PC-9 (cell line): ENCODE measurements at regions not wholly inside any gene's neighbourhood (a gene's known extent, or its start where the extent isn't known, plus 50 kb on each side); places are given as distances from the start of the nearest gene placed in this dataset.
"Not testable (repeated sequence)": the region's sequence is repeated elsewhere in the genome, so short reads cannot be mapped to it uniquely, and the experiment has no call there.

Experiments used
- BruUV-seq: library from RNA; stranded (reverse); fragments of 400-500 nt; replicated peaks from 2 replicates; lab custom pipeline; 2021; lab: Mats Ljungman, UMichigan
- CTCF ChIA-PET: fragments of 300-600 bp; sonication (Branson Sonifier 250); formaldehyde crosslinking; loops from one replicate; lab custom pipeline; 2022; ENCODE audit warnings: antibody characterized with exemption; lab: Charles Lee
- POLR2A ChIA-PET: fragments of 300-600 bp; sonication (Branson Sonifier 250); formaldehyde crosslinking; loops from one replicate; lab custom pipeline; 2022; ENCODE audit warnings: antibody characterized with exemption; ENCODE audit not compliant: unreplicated experiment; lab: Charles Lee
- DNase-seq, 2 experiments: peaks; one replicate each; pipeline versions ENCODE4 v3.0.0 to v3.0.0-alpha.2; 2015 to 2022; ENCODE audit warnings: mixed read lengths in 1 of 2
- H2AFZ ChIP-seq: fragments of 200-600 bp; sonication (generic); 2 replicates; pipeline ENCODE4 v1.8.1; 2017; ENCODE audit warnings: antibody characterized with exemption
- H3F3A ChIP-seq: fragments of 200-600 bp; sonication (generic); 2 replicates; pipeline ENCODE4 v1.8.1; 2017; ENCODE audit warnings: antibody characterized with exemption, mild to moderate bottlenecking, low read depth; ENCODE audit not compliant: insufficient read depth
- H3K27ac ChIP-seq: fragments of 200-600 bp; sonication (generic); 2 replicates; pipeline ENCODE4 v1.6.1; 2016; ENCODE audit warnings: mixed run types
- H3K27me3 ChIP-seq: fragments of 200-600 bp; sonication (generic); 2 replicates; pipeline ENCODE4 v1.6.1; 2016; ENCODE audit warnings: low read depth, mixed run types; ENCODE audit not compliant: insufficient read depth
- H3K36me3 ChIP-seq: fragments of 200-600 bp; sonication (generic); 2 replicates; pipeline ENCODE4 v1.6.1; 2016; ENCODE audit warnings: low read depth, mixed run types
- H3K4me1 ChIP-seq: fragments of 200-600 bp; sonication (generic); replicated peaks from 2 replicates; pipeline ENCODE4 v1.6.1; 2016; ENCODE audit warnings: mixed run types; ENCODE audit not compliant: insufficient read depth
- H3K4me2 ChIP-seq: fragments of 200-600 bp; sonication (generic); 2 replicates; pipeline ENCODE4 v1.6.1; 2017; ENCODE audit warnings: mixed run types
- H3K4me3 ChIP-seq: fragments of 200-600 bp; sonication (generic); 2 replicates; pipeline ENCODE4 v1.6.1; 2016; ENCODE audit warnings: mixed run types
- H3K79me2 ChIP-seq: fragments of 200-600 bp; sonication (generic); 2 replicates; pipeline ENCODE4 v1.6.1; 2017; ENCODE audit warnings: low read depth, mixed run types
- H3K9me2 ChIP-seq: fragments of 200-600 bp; sonication (generic); 2 replicates; pipeline ENCODE4 v1.8.1; 2017; ENCODE audit warnings: mild to moderate bottlenecking; ENCODE audit not compliant: insufficient read depth
- H3K9me3 ChIP-seq: fragments of 200-600 bp; sonication (generic); 2 replicates; pipeline ENCODE4 v1.8.1; 2016; ENCODE audit warnings: low read depth; ENCODE audit not compliant: insufficient read depth
- H4K20me1 ChIP-seq: fragments of 200-600 bp; sonication (generic); 2 replicates; pipeline ENCODE4 v1.8.1; 2017; ENCODE audit not compliant: insufficient read depth
- EZH2 ChIP-seq: fragments of 200-600 bp; sonication (generic); IDR thresholded peaks from 2 replicates; pipeline ENCODE4 v1.8.0; 2017; ENCODE audit warnings: antibody characterized with exemption, low read depth
- intact Hi-C: fragments of 100-400 bp; cut with micrococcal nuclease; formaldehyde crosslinking; loops from one replicate; pipeline ENCODE4 v1.10.0; 2022; ENCODE audit not compliant: unreplicated experiment
- TF ChIP-seq, protein P1 (sequence below): fragments of 200-600 bp; sonication (generic); conservative IDR thresholded peaks from 2 replicates; pipeline ENCODE4 v1.6.1; 2017; ENCODE audit warnings: mixed run types, antibody characterized with exemption, mild to moderate bottlenecking, moderate library complexity

DNA sequence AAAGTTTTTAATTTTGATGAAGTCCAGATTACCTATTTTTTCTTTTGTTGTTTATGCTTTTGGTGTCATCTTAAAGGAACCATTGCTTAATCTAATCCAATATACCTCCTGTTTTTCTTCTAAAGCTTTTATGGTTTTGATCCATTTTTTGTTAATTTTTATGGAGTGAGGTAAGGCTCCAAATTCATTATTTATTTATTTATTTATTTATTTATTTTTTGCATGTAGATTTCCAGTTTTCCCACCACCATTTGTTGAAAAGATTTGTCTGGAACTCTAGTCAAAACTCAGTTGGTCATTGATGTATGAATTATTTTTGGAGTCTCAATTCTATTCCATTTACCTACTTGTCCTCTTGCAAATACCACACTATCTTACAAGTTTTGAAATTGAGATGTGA is 99.4 kb upstream of the RBMS1 start:
- CTCF ChIA-PET = no interaction called here
- H3K4me1 ChIP-seq = no peaks in the 10 kb centered on the region
- H3K79me2 ChIP-seq = no peaks in the 10 kb centered on the region
- H3K27me3 ChIP-seq = no peaks in the 10 kb centered on the region
- no peak for TF ChIP-seq EZH2
- POLR2A ChIA-PET = no interaction called here
- no peaks in the 10 kb centered on the region for H3K9me3 ChIP-seq
- intact Hi-C loops = no loop called here
- H3K9me2 ChIP-seq = no peaks in the 10 kb centered on the region
- H3K4me3 ChIP-seq = no peak overlapping the region
- H3K36me3 ChIP-seq = no peaks in the 10 kb centered on the region
- no peak overlapping the region for H3K4me2 ChIP-seq
- H3K27ac ChIP-seq = no peak overlapping the region
- no peaks in the 10 kb centered on the region for H4K20me1 ChIP-seq
- no peak for DNase-seq
- peaks cover 6% of the 10 kb centered on the region for H3F3A ChIP-seq
- H2AFZ ChIP-seq = no peak overlapping the region
- no TSS peak for BruUV-seq

DNA sequence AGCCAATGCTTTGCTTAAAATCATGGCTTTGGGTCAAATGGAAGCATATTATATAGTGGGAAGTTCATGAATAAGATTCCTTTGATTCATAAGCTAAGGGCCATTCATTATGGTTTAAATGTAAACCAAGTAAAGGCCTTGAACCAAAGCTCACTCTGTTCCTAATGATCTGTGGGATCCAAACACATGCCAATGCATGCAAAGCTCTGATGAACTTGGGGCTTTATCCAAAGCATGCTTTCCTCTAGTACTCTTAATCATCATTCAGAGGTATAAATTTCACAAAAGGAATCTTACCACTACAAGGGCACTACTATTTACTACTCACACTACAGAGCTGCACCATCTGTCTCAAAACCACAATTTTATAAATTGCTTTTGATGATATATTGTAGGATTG is 102.8 kb upstream of the RBMS1 start:
- CTCF ChIA-PET = no interaction called here
- Histone ChIP-seq H3K79me2 (no peaks in the 10 kb centered on the region), H3K27ac (no peak overlapping the region), H2AFZ (no peak overlapping the region), H3K27me3 (no peaks in the 10 kb centered on the region), H3K4me1 (no peaks in the 10 kb centered on the region), H4K20me1 (no peaks in the 10 kb centered on the region), H3K4me3 (no peak overlapping the region), H3K36me3 (no peaks in the 10 kb centered on the region), H3K4me2 (no peak overlapping the region), H3F3A (no peaks in the 10 kb centered on the region; the same call in 1 of the 2 replicates), H3K9me3 (no peaks in the 10 kb centered on the region), H3K9me2 (no peaks in the 10 kb centered on the region)
- DNase-seq = no peak
- BruUV-seq = no TSS peak
- POLR2A ChIA-PET = no interaction called here
- no peak for TF ChIP-seq EZH2
- TF ChIP-seq, protein P1, sequence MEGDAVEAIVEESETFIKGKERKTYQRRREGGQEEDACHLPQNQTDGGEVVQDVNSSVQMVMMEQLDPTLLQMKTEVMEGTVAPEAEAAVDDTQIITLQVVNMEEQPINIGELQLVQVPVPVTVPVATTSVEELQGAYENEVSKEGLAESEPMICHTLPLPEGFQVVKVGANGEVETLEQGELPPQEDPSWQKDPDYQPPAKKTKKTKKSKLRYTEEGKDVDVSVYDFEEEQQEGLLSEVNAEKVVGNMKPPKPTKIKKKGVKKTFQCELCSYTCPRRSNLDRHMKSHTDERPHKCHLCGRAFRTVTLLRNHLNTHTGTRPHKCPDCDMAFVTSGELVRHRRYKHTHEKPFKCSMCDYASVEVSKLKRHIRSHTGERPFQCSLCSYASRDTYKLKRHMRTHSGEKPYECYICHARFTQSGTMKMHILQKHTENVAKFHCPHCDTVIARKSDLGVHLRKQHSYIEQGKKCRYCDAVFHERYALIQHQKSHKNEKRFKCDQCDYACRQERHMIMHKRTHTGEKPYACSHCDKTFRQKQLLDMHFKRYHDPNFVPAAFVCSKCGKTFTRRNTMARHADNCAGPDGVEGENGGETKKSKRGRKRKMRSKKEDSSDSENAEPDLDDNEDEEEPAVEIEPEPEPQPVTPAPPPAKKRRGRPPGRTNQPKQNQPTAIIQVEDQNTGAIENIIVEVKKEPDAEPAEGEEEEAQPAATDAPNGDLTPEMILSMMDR = no peak
- intact Hi-C loops = no loop called here

DNA sequence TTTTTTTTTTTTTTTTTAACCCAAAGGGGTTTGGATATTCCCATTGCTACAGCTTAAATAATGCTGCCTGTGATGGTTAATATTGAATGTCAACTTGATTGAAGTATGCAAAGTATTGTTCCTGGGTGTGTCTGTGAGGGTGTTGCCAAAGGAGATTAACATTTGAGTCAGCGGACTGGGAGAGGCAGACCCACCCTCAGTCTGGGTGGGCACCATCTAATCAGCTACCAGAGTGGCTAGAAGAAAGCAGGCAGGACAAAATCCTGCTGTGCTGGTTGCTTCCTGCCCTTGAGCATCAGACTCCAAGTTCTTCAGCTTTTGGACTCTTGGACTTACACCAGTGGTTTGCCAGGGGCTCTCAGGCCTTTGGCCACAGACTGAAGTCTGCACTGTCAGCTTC is 106.8 kb upstream of the RBMS1 start:
- DNase-seq, H4K20me1 ChIP-seq, POLR2A ChIA-PET, H3K9me3 ChIP-seq, BruUV-seq, H3K27ac ChIP-seq, intact Hi-C loops, H3K4me2 ChIP-seq, H2AFZ ChIP-seq, H3K4me3 ChIP-seq, H3K4me1 ChIP-seq, H3K36me3 ChIP-seq, CTCF ChIA-PET, H3F3A ChIP-seq, H3K79me2 ChIP-seq, H3K27me3 ChIP-seq, H3K9me2 ChIP-seq: not testable (repeated sequence)

DNA sequence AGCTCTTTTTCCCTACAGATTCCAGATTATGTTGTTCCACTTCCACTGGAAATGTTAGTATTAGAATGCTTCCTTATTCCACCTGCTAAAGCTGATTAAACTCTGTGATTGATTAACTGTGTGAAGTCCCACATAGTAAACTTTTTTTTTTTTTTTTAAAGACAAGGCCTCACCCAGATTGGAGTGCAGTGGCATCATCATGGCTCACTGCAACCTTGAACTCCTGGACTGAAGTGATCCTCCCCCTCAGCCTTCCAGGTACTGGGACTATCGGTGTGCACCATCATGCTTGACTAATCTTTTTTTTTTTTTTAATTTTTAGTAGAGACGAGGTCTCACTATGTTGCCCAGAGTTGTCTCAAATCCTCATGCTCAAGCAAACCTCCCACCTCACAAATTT is 108.5 kb upstream of the RBMS1 start:
- Histone ChIP-seq H4K20me1 (no peaks in the 10 kb centered on the region), H3K9me3 (no peaks in the 10 kb centered on the region), H3K27me3 (no peaks in the 10 kb centered on the region), H3F3A (no peaks in the 10 kb centered on the region), H2AFZ (no peak overlapping the region), H3K79me2 (no peaks in the 10 kb centered on the region), H3K9me2 (no peaks in the 10 kb centered on the region), H3K4me1 (no peaks in the 10 kb centered on the region), H3K4me2 (no peak overlapping the region), H3K4me3 (no peak overlapping the region), H3K36me3 (no peaks in the 10 kb centered on the region), H3K27ac (no peak overlapping the region)
- intact Hi-C loops = no loop called here
- no peak for DNase-seq
- no TSS peak for BruUV-seq
- TF ChIP-seq, protein P1 = no peak
- no peak for TF ChIP-seq EZH2
- CTCF ChIA-PET = no interaction called here
- POLR2A ChIA-PET = no interaction called here
